Stomach (tissue), 4 donors: ENCODE measurements at regions not wholly inside any gene's neighbourhood (a gene's known extent, or its start where the extent isn't known, plus 50 kb on each side); places are given as distances from the start of the nearest gene placed in this dataset.

Experiments
- CTCF ChIP-seq, 7 experiments: fragments of 450-650 bp in 4 of 7; fragments of 200-600 bp in 3 of 7; sonication (generic) in 3 of 7; IDR thresholded peaks; one replicate each; pipeline ENCODE4 v1.5.1; 2016 to 2019; ENCODE audit warnings: antibody characterized with exemption in 7 of 7, control low read depth in 2 of 7, mild to moderate bottlenecking in 1 of 7
- EP300 ChIP-seq: sonication (generic); formaldehyde crosslinking; IDR thresholded peaks from one replicate; pipeline ENCODE4 v1.6.1; 2017; ENCODE audit warnings: antibody characterized with exemption
- POLR2AphosphoS5 ChIP-seq, 3 donors: sonication (generic); formaldehyde crosslinking; IDR thresholded peaks; one replicate each; pipeline ENCODE4 v1.6.1; 2016; ENCODE audit warnings: antibody characterized with exemption in 3 of 3

GRCh38 chr10:128929767-128930166 lies 537.3 kb upstream of the MGMT start:
- TF ChIP-seq CTCF (IDR thresholded peaks at IDR 0.05) (no peak), EP300 (no peak), POLR2AphosphoS5 (IDR thresholded peaks at IDR 0.05) (no peak)
